Aorta (tissue), 5 donors: ENCODE measurements at regions not wholly inside any gene's neighbourhood (a gene's known extent, or its start where the extent isn't known, plus 50 kb on each side); places are given as distances from the start of the nearest gene placed in this dataset.

Experiments
- ATAC-seq: fragments of 200-7000 bp; cut with Tn5 transposase; one replicate; pipeline ENCODE4 v1.9.1; 2022; ENCODE audit warnings: moderate library complexity; ENCODE audit not compliant: low FRiP score
- DNase-seq, 2 donors: peaks; one replicate each; pipeline ENCODE4 v3.0.0-alpha.2; 2020
- H3K27ac ChIP-seq, 2 donors: one replicate each; pipeline ENCODE4 v1.5.1; 2013; ENCODE audit warnings: low read length in 2 of 2, mild to moderate bottlenecking in 2 of 2, moderate library complexity in 2 of 2, control low read depth in 1 of 2, inconsistent platforms in 1 of 2, low read depth in 1 of 2
- H3K27me3 ChIP-seq, 2 donors: one replicate each; pipeline ENCODE4 v1.6.1; 2013; ENCODE audit warnings: control low read depth in 1 of 2, low read length in 1 of 2, mild to moderate bottlenecking in 1 of 2, moderate library complexity in 1 of 2; ENCODE audit not compliant: insufficient read depth in 2 of 2, control insufficient read depth in 1 of 2
- H3K36me3 ChIP-seq, 2 donors: one replicate each; pipeline ENCODE4 v1.6.1; 2013; ENCODE audit warnings: control low read depth in 1 of 2, low read length in 1 of 2, mild to moderate bottlenecking in 1 of 2; ENCODE audit not compliant: insufficient read depth in 2 of 2, control insufficient read depth in 1 of 2
- H3K4me1 ChIP-seq, 2 donors: one replicate each; pipeline ENCODE4 v1.6.1; 2013; ENCODE audit warnings: low read length in 2 of 2, control low read depth in 1 of 2, mild to moderate bottlenecking in 1 of 2, moderate library complexity in 1 of 2; ENCODE audit not compliant: insufficient read depth in 2 of 2, control insufficient read depth in 1 of 2
- H3K4me3 ChIP-seq, 2 donors: one replicate each; pipeline ENCODE4 v1.5.1; 2013; ENCODE audit warnings: low read length in 2 of 2, control low read depth in 1 of 2, mild to moderate bottlenecking in 1 of 2
- H3K9me3 ChIP-seq: one replicate; pipeline ENCODE4 v1.6.1; 2013; ENCODE audit warnings: mild to moderate bottlenecking, low read length; ENCODE audit not compliant: control insufficient read depth
- WGBS, 2 donors: extraction: QIAGEN DNeasy Blood & Tissue Kit; methylation state at CpG; one replicate each; pipeline ENCODE4 v1.1.7; 2013; 5-methylcytosine and 5-hydroxymethylcytosine counted together
- intact Hi-C, 2 donors: fragments of 100-400 bp; cut with DNase I; formaldehyde crosslinking; loops; one replicate each; pipeline versions ENCODE4 v1.14.2 to v1.15.0; 2022
- donor health status: healthy with polysubstance abuse.
- donor health status: Bipolar disorder and iron deficiency.
- donor health status: DM: no; HTN: no; CAD: no.
- donor health status: DM: no; HTN: no; CAD: no.
- donor health status: DM: yes; HTN: yes; CAD: no.

DNA sequence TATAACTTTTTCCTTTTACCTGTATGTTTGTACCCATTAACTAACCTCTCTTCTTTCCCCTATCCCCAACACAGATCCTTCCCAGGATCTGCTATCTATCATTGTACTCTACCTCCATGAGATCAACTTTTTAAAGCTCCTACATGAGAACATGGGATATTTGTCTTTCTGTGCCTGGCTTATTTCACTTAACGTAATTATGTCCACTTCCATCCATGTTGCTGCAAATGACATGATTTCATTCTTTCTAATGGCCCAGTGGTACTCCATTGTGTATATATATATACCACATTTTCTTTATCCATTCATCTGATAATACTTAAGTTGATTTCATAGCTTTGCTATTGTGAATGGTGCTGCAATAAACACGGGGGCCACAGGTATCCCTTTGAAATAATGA lies 135.9 kb upstream of the THUMPD2 start:
- Histone ChIP-seq H3K4me3 (no peak overlapping the region), H3K9me3 (no peaks in the 10 kb centered on the region), H3K36me3 (no peaks in the 10 kb centered on the region), H3K27ac (no peak overlapping the region), H3K27me3 (no peaks in the 10 kb centered on the region), H3K4me1 (no peaks in the 10 kb centered on the region)
- intact Hi-C loops: loop anchor here in 1 of 2 donors (5.0 kb wide), 2 partner anchors 642 to 1867 kb away; no protein-coding TSS in a partner anchor
- 95 to 97% methylated on average over 2 of the region's 2 CpGs for WGBS, 2 donors
- ATAC-seq (no peak), DNase-seq (no peak)

GRCh38 chr2:39913648-39914461 lies 134.8 kb upstream of the THUMPD2 start:
- ATAC-seq (no peak), DNase-seq (no peak)
- H3K36me3 ChIP-seq: no peaks in the 10 kb centered on the region
- H3K27ac ChIP-seq: no peak overlapping the region
- no peaks in the 10 kb centered on the region for H3K9me3 ChIP-seq
- H3K4me1 ChIP-seq: no peaks in the 10 kb centered on the region
- H3K4me3 ChIP-seq: no peak overlapping the region
- intact Hi-C loops: loop anchor here (2.0 to 5.0 kb wide), 2 partner anchors 641 to 1868 kb away; no protein-coding TSS in a partner anchor
- 26 to 27% methylated on average over 5 of the region's 5 CpGs for WGBS, 2 donors
- no peaks in the 10 kb centered on the region for H3K27me3 ChIP-seq

GRCh38 chr2:39902103-39902502 lies 123.0 kb upstream of the THUMPD2 start:
- intact Hi-C loops: no loop called here
- H3K27me3 ChIP-seq: no peaks in the 10 kb centered on the region

DNA sequence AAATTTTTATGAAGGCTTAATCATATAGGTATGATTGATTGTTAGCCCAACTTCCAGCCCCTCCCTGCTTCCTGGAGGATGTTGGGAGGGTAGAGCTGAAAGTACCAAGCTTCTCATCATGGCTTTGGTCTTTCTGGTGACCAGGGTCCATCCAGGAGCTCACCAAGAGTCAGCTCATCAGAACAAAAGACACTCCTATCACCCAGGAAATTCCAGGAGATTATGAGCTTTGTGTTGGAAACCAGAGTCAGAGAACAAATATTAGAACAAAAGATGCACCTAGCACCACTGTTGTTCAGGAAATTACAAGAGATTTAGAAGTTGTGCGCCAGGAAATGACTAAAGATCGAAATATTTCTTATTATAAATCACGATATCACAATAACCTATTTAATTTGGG lies 119.9 kb upstream of the THUMPD2 start:
- Histone ChIP-seq H3K4me1 (no peaks in the 10 kb centered on the region), H3K27me3 (no peaks in the 10 kb centered on the region), H3K27ac (no peak overlapping the region), H3K36me3 (no peaks in the 10 kb centered on the region), H3K4me3 (no peak overlapping the region), H3K9me3 (no peaks in the 10 kb centered on the region)
- WGBS, 2 donors: 89 to 96% methylated on average over 3 of the region's 3 CpGs
- DNase-seq (no peak), ATAC-seq (no peak)
- intact Hi-C loops: no loop called here

More at GRCh38 chr2:39902103-39902502, 123.0 kb upstream of the THUMPD2 start:
- no peak for DNase-seq
- ATAC-seq: no peak
- Histone ChIP-seq H3K4me3 (no peak overlapping the region), H3K36me3 (no peaks in the 10 kb centered on the region), H3K27ac (no peak overlapping the region), H3K4me1 (no peaks in the 10 kb centered on the region), H3K9me3 (no peaks in the 10 kb centered on the region)

GRCh38 chr2:39897273-39897672 lies 118.2 kb upstream of the THUMPD2 start:
- 91 to 93% methylated on average over 5 of the region's 5 CpGs for WGBS, 2 donors
- Histone ChIP-seq H3K4me1 (no peaks in the 10 kb centered on the region), H3K9me3 (no peaks in the 10 kb centered on the region), H3K4me3 (no peak overlapping the region), H3K27ac (no peak overlapping the region), H3K36me3 (no peaks in the 10 kb centered on the region), H3K27me3 (no peaks in the 10 kb centered on the region)
- no peak for DNase-seq
- intact Hi-C loops: no loop called here
- no peak for ATAC-seq

GRCh38 chr2:39894082-39894481 lies 115.0 kb upstream of the THUMPD2 start:
- H3K9me3 ChIP-seq: no peaks in the 10 kb centered on the region
- H3K36me3 ChIP-seq: no peaks in the 10 kb centered on the region
- intact Hi-C loops: no loop called here
- H3K27ac ChIP-seq: no peak overlapping the region
- 91% methylated on average over 8 of the region's 8 CpGs for WGBS, 2 donors
- H3K27me3 ChIP-seq: no peaks in the 10 kb centered on the region
- no peaks in the 10 kb centered on the region for H3K4me1 ChIP-seq
- ATAC-seq: no peak
- no peak overlapping the region for H3K4me3 ChIP-seq
- DNase-seq: no peak

GRCh38 chr2:39893616-39894015 lies 114.6 kb upstream of the THUMPD2 start:
- Histone ChIP-seq H3K4me1 (no peaks in the 10 kb centered on the region), H3K9me3 (no peaks in the 10 kb centered on the region), H3K4me3 (no peak overlapping the region), H3K27me3 (no peaks in the 10 kb centered on the region), H3K27ac (no peak overlapping the region), H3K36me3 (no peaks in the 10 kb centered on the region)
- ATAC-seq (no peak), DNase-seq (no peak)
- 65 to 72% methylated on average over 4 of the region's 4 CpGs for WGBS, 2 donors
- intact Hi-C loops: no loop called here

GRCh38 chr2:39881948-39882347 lies 102.9 kb upstream of the THUMPD2 start:
- DNase-seq (no peak), ATAC-seq (no peak)
- H3K4me1 ChIP-seq: peaks cover 0 to 5% of the 10 kb centered on the region in 2 donors
- WGBS, 2 donors: 8 to 9% methylated on average over 1 of the region's 1 CpG
- no peak overlapping the region for H3K27ac ChIP-seq
- H3K36me3 ChIP-seq: no peaks in the 10 kb centered on the region
- intact Hi-C loops: no loop called here
- H3K27me3 ChIP-seq: no peaks in the 10 kb centered on the region
- H3K4me3 ChIP-seq: no peak overlapping the region
- no peaks in the 10 kb centered on the region for H3K9me3 ChIP-seq

GRCh38 chr2:39881494-39881893 lies 102.4 kb upstream of the THUMPD2 start:
- ATAC-seq (no peak), DNase-seq (no peak)
- no peaks in the 10 kb centered on the region for H3K9me3 ChIP-seq
- intact Hi-C loops: no loop called here
- no peak overlapping the region for H3K27ac ChIP-seq
- no peaks in the 10 kb centered on the region for H3K27me3 ChIP-seq
- no peaks in the 10 kb centered on the region for H3K36me3 ChIP-seq
- H3K4me1 ChIP-seq: peaks cover 0 to 5% of the 10 kb centered on the region in 2 donors
- no peak overlapping the region for H3K4me3 ChIP-seq
